ENCODE measurements at regions not wholly inside any gene's neighbourhood (a gene's known extent, or its start where the extent isn't known, plus 50 kb on each side); places are given as distances from the start of the nearest gene placed in this dataset.

DNA sequence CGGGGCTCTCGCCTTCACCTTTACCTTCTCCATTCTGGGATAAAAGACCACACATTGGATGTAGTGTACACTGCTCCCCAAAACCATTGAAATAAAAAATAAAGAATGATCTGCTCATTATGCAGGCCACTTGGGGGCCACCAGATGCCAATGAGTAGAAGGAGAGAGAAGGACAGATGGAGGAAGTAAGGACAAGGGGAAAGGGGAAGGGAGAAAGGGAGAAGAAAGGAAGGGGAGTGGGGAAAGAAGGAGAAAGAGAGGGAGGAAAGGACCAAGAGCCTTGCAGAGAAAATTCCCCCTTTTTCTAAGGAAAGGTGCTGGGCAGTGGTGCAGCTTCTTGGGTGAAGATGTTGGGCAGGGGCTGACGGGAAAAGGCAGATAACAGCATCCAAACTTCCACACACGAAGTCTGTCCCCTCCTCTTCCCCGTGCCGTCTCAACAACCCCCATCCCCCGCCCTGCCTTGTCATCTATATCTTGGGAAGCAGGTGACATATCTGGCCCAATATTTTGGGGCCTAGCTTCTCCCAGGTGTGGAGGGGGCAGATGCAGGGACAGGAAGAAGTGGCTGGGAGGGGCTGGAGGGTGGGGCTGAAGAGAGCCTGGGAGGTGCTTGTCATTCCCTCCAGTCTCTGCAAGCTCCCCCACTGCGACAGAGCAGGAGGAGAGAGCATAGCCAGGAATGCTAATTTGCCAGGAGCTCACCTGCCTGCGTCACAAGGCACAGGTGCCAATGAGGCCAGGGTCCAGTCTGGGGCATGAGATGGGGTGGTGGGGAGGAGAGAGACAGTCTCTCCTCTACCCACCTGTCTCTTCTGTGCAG is 107.5 kb downstream of the SINHCAF start:
- TF ChIP-seq, protein P1, sequence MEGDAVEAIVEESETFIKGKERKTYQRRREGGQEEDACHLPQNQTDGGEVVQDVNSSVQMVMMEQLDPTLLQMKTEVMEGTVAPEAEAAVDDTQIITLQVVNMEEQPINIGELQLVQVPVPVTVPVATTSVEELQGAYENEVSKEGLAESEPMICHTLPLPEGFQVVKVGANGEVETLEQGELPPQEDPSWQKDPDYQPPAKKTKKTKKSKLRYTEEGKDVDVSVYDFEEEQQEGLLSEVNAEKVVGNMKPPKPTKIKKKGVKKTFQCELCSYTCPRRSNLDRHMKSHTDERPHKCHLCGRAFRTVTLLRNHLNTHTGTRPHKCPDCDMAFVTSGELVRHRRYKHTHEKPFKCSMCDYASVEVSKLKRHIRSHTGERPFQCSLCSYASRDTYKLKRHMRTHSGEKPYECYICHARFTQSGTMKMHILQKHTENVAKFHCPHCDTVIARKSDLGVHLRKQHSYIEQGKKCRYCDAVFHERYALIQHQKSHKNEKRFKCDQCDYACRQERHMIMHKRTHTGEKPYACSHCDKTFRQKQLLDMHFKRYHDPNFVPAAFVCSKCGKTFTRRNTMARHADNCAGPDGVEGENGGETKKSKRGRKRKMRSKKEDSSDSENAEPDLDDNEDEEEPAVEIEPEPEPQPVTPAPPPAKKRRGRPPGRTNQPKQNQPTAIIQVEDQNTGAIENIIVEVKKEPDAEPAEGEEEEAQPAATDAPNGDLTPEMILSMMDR (IDR thresholded peaks at IDR 0.05), result no peak
- no peak for TF ChIP-seq POLR2A (IDR thresholded peaks at IDR 0.05)
